HG02623 (cell line): ENCODE measurements at regions not wholly inside any gene's neighbourhood (a gene's known extent, or its start where the extent isn't known, plus 50 kb on each side); places are given as distances from the start of the nearest gene placed in this dataset.

Experiments
- ATAC-seq: cut with Tn5 transposase; IDR thresholded peaks from one replicate; pipeline ENCODE4 v1.9.1; 2021; ENCODE audit warnings: moderate library complexity; ENCODE audit not compliant: unreplicated experiment

GRCh38 chr3:3579658-3580057, 219.6 kb upstream of the LRRN1 start:
- ATAC-seq: no peak

- ATAC-seq: no peak
Observed at GRCh38 chr3:3578718-3579117, 220.5 kb upstream of the LRRN1 start.

GRCh38 chr3:3577823-3578222, 221.4 kb upstream of the LRRN1 start:
- no peak for ATAC-seq

DNA sequence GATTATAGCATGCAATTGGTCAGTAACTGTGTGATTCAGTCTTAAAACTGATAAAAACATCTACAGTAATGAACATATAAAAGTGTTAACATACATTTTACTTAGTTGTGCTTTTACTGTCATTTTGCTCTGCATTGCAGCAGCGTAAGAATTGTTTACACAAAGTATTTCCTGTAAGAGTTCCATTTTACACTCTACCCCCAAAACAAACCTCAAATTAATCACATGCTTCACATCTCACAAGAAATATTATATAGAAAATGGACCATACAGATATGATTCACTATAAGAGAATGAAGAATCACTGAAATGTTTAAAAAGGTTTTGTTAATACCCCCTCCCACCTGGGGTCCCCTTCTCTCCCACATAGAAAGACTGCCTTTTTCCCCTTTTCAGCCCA, 225.9 kb upstream of the LRRN1 start:
- ATAC-seq: no peak

- ATAC-seq: no peak
Observed at GRCh38 chr3:3560591-3561311, 238.5 kb upstream of the LRRN1 start.

DNA sequence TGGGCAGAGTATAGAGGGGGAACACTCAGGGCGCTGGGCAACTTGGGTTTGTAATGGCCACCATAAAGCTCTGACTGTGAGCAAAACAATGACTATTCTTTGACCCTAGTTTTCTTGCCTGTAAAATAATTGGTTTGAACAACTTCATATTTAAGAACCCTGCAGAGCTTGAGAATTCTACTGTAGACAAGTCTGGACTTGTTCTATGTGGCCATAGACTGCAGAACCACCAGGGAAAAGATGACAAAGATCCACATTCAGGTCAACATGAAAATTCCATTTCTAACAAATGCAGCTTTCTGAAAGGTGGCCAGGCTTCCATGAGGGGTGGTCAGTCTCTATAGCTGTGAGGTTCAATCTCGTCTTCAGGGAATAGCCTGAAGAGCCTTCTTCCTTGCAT, 239.4 kb upstream of the LRRN1 start:
- ATAC-seq: no peak

- ATAC-seq: no peak
Observed at GRCh38 chr3:3556078-3556477, 243.2 kb upstream of the LRRN1 start.

DNA sequence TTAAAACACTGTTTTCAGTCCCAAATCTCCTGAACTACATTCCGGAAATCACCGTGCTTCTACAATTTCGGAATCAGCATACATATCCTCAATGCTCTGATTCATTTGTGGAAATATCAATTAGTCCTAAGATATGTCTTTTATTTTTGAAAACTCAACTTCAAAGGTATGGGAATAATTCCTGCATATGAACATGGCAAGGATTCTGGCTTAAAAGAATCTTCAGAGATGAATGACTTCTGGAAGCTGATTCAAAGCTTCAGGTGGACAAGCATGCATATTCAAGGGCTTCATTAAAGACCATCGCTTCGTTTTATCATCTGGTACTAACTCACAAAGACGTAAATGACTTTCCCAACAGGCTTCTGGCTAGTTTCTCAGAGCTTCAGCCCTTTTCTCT, 246.0 kb upstream of the LRRN1 start:
- no peak for ATAC-seq

GRCh38 chr3:3552761-3553160, 246.5 kb upstream of the LRRN1 start:
- ATAC-seq: no peak

DNA sequence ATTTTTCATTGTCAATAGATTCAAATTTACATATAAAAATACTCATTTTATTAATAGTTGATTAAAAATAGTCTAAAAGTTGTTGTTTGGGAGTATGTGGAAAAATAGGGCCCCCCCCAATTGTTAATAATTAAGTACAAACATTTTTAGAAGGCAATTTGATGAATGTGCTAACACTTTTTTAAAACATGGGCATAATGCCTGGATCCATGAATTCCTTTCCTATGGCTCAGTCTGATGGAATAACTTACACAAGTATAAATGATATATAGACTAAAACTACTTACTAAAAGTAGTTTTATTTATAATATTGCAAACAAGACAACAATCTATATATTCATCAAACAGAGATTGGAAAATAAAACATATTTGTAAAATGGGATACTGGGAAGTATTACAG, 247.2 kb upstream of the LRRN1 start:
- no peak for ATAC-seq

DNA sequence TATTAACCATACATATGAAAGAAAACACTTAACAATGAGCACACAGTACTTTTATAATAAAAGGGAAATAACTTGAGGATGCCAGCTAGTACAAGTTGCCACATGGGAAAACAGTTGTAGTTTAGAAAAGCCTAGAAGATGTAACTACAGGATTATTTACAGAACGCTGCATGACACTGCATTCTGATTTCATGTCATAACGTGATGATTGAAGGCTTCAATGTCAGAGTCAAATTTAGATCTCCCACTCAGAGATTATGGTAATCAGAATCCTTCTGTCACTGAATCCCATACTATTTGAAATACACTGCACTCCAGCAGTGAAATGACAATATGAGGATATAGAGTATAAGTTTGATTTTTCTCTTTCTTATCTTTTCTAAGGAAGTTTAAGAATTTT, 253.9 kb upstream of the LRRN1 start:
- no peak for ATAC-seq

DNA sequence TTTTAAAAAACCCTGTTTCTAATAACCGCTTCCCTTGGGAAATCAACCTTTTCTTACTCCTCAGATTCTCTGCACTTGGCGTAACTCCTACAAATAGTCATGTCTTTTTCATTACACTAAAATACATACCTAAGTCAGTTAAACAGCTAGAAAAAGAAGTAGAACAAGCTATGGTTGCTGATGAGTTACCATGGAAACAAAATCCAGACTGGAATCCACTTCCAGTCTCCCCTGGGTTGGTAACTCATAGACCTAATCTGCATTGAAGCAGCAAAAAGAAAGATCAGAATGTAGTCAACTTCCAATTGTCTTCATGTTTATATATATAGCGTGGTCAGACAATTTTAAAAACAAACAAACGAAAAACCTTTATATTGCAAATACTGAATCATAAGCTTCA, 260.8 kb upstream of the LRRN1 start:
- no peak for ATAC-seq

DNA sequence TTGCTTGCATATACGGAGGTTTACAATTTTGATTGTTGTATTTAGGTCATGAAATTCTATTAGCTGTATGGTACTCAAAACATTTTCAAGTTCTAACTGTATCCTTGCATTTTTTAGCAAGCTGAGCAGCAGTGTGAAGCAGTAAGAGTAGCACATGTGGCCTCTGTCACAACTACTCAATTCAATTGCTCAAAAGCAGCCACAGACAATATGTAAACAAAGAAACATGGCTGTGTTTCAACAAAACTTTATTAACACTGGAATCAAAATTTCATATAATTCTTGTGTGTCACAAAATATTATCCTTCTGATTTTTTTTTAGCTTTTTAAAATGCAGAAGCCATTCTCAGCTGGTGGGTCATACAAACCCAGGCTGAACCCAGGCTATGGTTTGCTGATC, 266.7 kb upstream of the LRRN1 start:
- no peak for ATAC-seq

GRCh38 chr3:3531476-3531875, 267.8 kb upstream of the LRRN1 start:
- no peak for ATAC-seq

DNA sequence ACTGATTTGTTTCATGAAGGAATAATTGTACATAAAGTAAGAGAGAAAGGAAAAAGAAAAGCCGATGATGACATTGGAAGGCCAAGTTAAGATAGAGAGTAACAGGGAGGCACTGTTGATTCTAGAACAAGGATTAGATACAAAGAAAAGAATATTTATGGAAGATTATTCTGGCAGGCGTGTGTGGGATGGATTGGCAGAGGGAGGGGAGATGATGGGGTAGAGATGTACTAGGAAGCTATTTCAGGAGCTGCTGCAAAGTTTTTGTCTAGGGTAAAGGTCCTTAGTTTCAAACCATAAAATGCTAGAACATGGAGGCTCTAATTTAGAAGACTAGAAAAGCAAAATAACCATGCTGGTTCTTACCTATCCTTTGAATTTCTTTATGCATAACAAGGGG, 280.0 kb upstream of the LRRN1 start:
- no peak for ATAC-seq

GRCh38 chr3:3516996-3517395, 282.2 kb upstream of the LRRN1 start:
- ATAC-seq: no peak

DNA sequence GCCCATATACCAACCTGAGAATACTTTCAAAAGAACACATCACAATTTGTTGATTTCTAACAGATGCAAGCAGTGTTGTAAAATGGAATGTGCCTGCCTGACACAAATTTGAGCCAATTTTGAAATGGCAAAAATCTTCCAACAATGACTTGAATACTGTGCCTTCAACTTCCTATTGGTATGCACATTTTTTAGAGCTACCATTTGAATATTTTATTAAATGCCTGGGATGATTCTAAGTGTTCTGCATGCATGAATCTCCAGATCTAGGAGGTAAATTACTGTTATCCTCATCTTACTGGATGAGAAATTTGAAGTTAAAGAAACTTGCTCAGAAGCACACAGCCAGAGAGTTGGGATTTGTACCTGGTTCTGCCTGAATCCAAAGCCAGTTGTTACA, 282.8 kb upstream of the LRRN1 start:
- no peak for ATAC-seq

GRCh38 chr3:3509665-3510064, 289.6 kb upstream of the LRRN1 start:
- ATAC-seq: no peak

GRCh38 chr3:3504686-3505085, 294.5 kb upstream of the LRRN1 start:
- no peak for ATAC-seq

- ATAC-seq: no peak
Observed at GRCh38 chr3:3503411-3503810, 295.8 kb upstream of the LRRN1 start.

DNA sequence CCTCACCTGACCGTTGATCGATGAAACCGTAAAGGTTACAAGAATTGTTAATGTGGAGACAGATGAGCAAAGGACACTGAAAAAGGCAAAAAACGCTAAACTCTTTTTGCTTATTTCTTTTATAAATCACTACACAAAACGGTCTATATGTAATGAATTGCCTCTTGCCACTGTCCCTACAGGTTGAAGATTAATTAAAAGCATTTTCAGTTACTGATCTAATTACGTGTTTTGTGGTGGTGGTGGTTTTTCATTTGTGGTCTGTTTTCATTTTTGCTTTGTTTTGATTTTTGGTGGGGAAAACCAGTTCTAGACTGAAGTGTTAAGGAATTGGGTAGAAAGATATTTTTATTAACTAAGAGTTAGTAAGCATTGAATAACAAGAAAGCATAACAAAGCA, 299.2 kb upstream of the LRRN1 start:
- no peak for ATAC-seq

GRCh38 chr3:3499012-3499562, 300.1 kb upstream of the LRRN1 start:
- no peak for ATAC-seq

DNA sequence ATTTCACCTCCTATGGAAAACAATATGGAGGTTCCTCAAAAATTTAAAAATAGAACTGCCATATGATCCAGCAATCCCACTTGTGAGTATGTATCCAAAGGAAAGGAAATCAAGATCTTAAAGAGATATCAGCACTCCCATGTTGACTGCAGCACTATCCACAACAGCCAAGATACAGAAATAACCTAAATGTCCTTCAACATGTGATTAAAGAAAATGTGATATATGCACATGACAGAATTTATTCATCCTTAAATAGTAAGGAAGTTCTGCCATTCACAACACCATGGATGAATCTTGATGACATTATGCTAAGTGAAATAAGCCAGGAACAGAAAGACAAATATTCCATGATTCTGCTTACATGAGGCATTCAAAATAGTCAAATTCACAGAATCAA, 303.6 kb upstream of the LRRN1 start:
- no peak for ATAC-seq
